Cardiac muscle cell (in vitro differentiated cells and primary cell): ENCODE measurements at regions not wholly inside any gene's neighbourhood (a gene's known extent, or its start where the extent isn't known, plus 50 kb on each side); places are given as distances from the start of the nearest gene placed in this dataset.

Experiments used
- DNase-seq, 2 donors: peaks; one replicate each; pipeline versions ENCODE4 v3.0.0 to v3.0.0-alpha.2; 2010 to 2017; ENCODE audit warnings: low read depth in 1 of 2, low spot score in 1 of 2
- H3K27ac ChIP-seq: fragments of 200-600 bp; sonication (generic); 2 replicates; pipeline ENCODE4 v1.5.1; 2016
- H3K27me3 ChIP-seq: fragments of 200-600 bp; sonication (generic); 2 replicates; pipeline ENCODE4 v1.6.0; 2016; ENCODE audit warnings: control low read depth
- H3K36me3 ChIP-seq: fragments of 200-600 bp; sonication (generic); 2 replicates; pipeline ENCODE4 v1.5.1; 2016; ENCODE audit warnings: control low read depth
- H3K4me1 ChIP-seq: fragments of 200-600 bp; sonication (generic); 2 replicates; pipeline ENCODE4 v1.8.1; 2017; ENCODE audit warnings: low read depth, mild to moderate bottlenecking, mixed run types
- H3K4me3 ChIP-seq: fragments of 200-600 bp; sonication (generic); 2 replicates; pipeline ENCODE4 v1.5.1; 2016; ENCODE audit warnings: mild to moderate bottlenecking
- H3K9me3 ChIP-seq: fragments of 200-600 bp; sonication (generic); 2 replicates; pipeline ENCODE4 v1.5.1; 2017; ENCODE audit warnings: low read depth, mild to moderate bottlenecking, control low read depth
- CTCF ChIP-seq: IDR thresholded peaks from 2 replicates; pipeline ENCODE4 v1.5.1; 2012; ENCODE audit warnings: low read depth, mild to moderate bottlenecking, low read length

DNA sequence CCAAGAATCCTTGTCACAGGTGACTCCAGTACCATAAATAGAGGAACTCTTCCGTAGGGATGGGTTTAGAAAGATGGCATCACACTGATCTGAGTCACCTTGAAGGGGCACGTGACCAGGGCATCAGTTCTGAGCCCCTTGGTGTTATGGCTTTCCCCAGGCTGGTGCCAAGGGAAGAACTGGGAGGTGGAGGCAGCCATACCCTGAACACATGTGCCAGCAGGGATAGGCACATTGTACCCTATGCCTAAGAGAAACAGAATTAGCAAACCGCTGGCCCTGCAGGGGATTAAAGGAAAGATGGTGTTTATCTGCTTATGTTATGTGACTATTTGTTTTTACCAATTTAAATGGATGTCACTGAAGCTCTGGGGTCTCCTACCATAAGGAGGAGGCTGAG, 196.2 kb downstream of the RGS3 start:
- Histone ChIP-seq H3K4me3 (no peak overlapping the region), H3K9me3 (no peaks in the 10 kb centered on the region), H3K4me1 (peaks cover 11% of the 10 kb centered on the region), H3K27me3 (no peaks in the 10 kb centered on the region), H3K27ac (no peak overlapping the region), H3K36me3 (no peaks in the 10 kb centered on the region)
- no peak for DNase-seq
- TF ChIP-seq CTCF: no peak

- Histone ChIP-seq H3K36me3 (no peaks in the 10 kb centered on the region), H3K27me3 (no peaks in the 10 kb centered on the region), H3K4me3 (no peak overlapping the region), H3K4me1 (peaks cover 11% of the 10 kb centered on the region), H3K9me3 (no peaks in the 10 kb centered on the region), H3K27ac (no peak overlapping the region)
- DNase-seq: no peak
- no peak for TF ChIP-seq CTCF
Observed at GRCh38 chr9:113660196-113660595, 196.7 kb downstream of the RGS3 start.

DNA sequence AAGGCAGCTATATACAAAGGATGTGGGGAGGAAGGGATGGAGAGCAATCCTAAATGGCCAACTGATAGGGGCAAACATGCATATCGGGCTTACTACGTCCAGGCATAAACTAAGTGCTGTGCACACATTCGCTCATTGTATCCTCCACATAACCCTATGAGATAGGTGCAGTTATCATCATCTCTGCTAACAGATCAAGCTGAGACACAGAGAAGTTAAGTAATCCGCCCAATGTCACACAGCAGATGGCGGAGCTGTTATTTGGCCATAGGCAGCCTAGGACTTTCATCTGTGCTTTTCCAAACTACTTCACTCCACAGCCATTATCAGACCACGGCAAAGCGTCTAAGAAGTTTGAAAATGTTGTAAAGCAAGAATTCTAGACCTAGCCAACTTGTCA, 197.5 kb downstream of the RGS3 start:
- no peak for TF ChIP-seq CTCF
- Histone ChIP-seq H3K4me3 (no peak overlapping the region), H3K4me1 (peaks cover 11% of the 10 kb centered on the region), H3K27me3 (no peaks in the 10 kb centered on the region), H3K9me3 (no peaks in the 10 kb centered on the region), H3K36me3 (no peaks in the 10 kb centered on the region), H3K27ac (no peak overlapping the region)
- DNase-seq: no peak

DNA sequence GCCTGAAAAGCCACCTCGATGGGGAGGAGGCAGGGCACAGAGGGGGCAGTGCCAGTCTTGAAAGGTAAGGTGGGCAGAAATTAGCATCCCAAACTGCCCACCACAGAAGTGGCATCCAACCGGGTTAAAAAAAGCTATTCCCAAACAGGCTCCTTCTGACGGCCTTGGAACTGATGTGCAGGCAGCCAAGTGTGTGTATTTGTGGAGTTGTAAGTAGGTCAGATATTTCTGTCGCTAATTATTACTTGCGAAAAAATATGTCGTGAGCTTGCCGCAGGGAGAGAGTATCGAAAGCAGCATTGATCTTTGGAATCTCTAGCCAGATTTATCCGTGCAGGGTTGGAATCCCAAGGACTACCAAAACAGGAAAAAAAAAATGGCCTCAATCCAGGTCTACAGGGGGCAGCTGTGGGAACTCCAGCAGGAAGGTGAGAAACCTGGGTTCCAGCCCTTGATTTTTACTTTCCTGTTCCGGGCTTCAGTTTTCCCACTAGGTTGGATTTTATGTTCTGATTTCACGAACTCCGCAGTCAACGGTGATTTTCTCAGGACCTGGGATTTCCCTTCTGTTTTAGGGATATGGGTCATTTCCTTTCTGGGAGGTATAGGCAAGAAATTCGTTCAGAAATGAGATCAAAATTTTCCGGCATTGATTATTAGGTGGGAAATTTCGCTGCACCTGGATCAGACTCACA, 200.8 kb downstream of the RGS3 start:
- Histone ChIP-seq H3K27ac (no peak overlapping the region), H3K4me3 (no peak overlapping the region), H3K36me3 (no peaks in the 10 kb centered on the region), H3K27me3 (no peaks in the 10 kb centered on the region), H3K9me3 (no peaks in the 10 kb centered on the region), H3K4me1 (no peaks in the 10 kb centered on the region)
- DNase-seq: no peak
- TF ChIP-seq CTCF: no peak

GRCh38 chr9:113665064-113665463, 201.5 kb downstream of the RGS3 start:
- no peak for TF ChIP-seq CTCF
- Histone ChIP-seq H3K4me1 (no peaks in the 10 kb centered on the region), H3K36me3 (no peaks in the 10 kb centered on the region), H3K27ac (no peak overlapping the region), H3K4me3 (no peak overlapping the region), H3K27me3 (no peaks in the 10 kb centered on the region), H3K9me3 (no peaks in the 10 kb centered on the region)
- no peak for DNase-seq
